ENCODE measurements at regions not wholly inside any gene's neighbourhood (a gene's known extent, or its start where the extent isn't known, plus 50 kb on each side); places are given as distances from the start of the nearest gene placed in this dataset.

GRCh38 chr6:77143659-77144447 is 319.4 kb downstream of the HTR1B start:
- Histone ChIP-seq H3K27me3 (ENCODE audit: insufficient read depth, poor library complexity, severe bottlenecking) (no peaks in the 10 kb centered on the region), H3K4me3 (ENCODE audit: severe bottlenecking) (no peak overlapping the region), H3K4me1 (ENCODE audit: insufficient read depth, poor library complexity, severe bottlenecking) (no peaks in the 10 kb centered on the region), H3K9me3 (ENCODE audit: severe bottlenecking) (no peaks in the 10 kb centered on the region), H3K36me3 (ENCODE audit: low read depth) (no peaks in the 10 kb centered on the region), H3K27ac (ENCODE audit: poor library complexity, severe bottlenecking) (no peak overlapping the region)
- DNase-seq (ENCODE audit: low spot score) (no peak), ATAC-seq (ENCODE audit: low read depth) (no peak)
- TF ChIP-seq CTCF (IDR thresholded peaks at IDR 0.05; ENCODE audit: poor library complexity, severe bottlenecking): no peak

GRCh38 chr6:77136086-77136485 is 327.2 kb downstream of the HTR1B start:
- TF ChIP-seq CTCF (IDR thresholded peaks at IDR 0.05; ENCODE audit: poor library complexity, severe bottlenecking): no peak
- H3K4me3 ChIP-seq (ENCODE audit: severe bottlenecking): no peak overlapping the region
- H3K36me3 ChIP-seq (ENCODE audit: low read depth): peaks cover 5% of the 10 kb centered on the region; the same call in 1 of the 2 replicates
- ATAC-seq (ENCODE audit: low read depth) (peak; percentile 95), DNase-seq (ENCODE audit: low spot score) (no peak)
- no peaks in the 10 kb centered on the region for H3K27me3 ChIP-seq (ENCODE audit: insufficient read depth, poor library complexity, severe bottlenecking)
- peak overlapping the region; percentile 48 for H3K27ac ChIP-seq (ENCODE audit: poor library complexity, severe bottlenecking)
- H3K9me3 ChIP-seq (ENCODE audit: severe bottlenecking): no peaks in the 10 kb centered on the region
- H3K4me1 ChIP-seq (ENCODE audit: insufficient read depth, poor library complexity, severe bottlenecking): peaks cover 22% of the 10 kb centered on the region

- H3K27ac ChIP-seq (ENCODE audit: poor library complexity, severe bottlenecking): no peak overlapping the region
- DNase-seq (ENCODE audit: low spot score) (no peak), ATAC-seq (ENCODE audit: low read depth) (no peak)
- no peaks in the 10 kb centered on the region for H3K9me3 ChIP-seq (ENCODE audit: severe bottlenecking)
- H3K36me3 ChIP-seq (ENCODE audit: low read depth): peaks cover 5% of the 10 kb centered on the region; the same call in 1 of the 2 replicates
- TF ChIP-seq CTCF (IDR thresholded peaks at IDR 0.05; ENCODE audit: poor library complexity, severe bottlenecking): no peak
- H3K4me3 ChIP-seq (ENCODE audit: severe bottlenecking): no peak overlapping the region
- H3K27me3 ChIP-seq (ENCODE audit: insufficient read depth, poor library complexity, severe bottlenecking): no peaks in the 10 kb centered on the region
- H3K4me1 ChIP-seq (ENCODE audit: insufficient read depth, poor library complexity, severe bottlenecking): peaks cover 22% of the 10 kb centered on the region
Measured at GRCh38 chr6:77133031-77133430, 330.3 kb downstream of the HTR1B start.

- H3K4me3 ChIP-seq (ENCODE audit: severe bottlenecking): no peak overlapping the region
- no peak for TF ChIP-seq CTCF (IDR thresholded peaks at IDR 0.05; ENCODE audit: poor library complexity, severe bottlenecking)
- no peak for ATAC-seq (ENCODE audit: low read depth)
Measured at GRCh38 chr6:77131426-77131825, 331.9 kb downstream of the HTR1B start.

GRCh38 chr6:77124604-77125003 is 338.7 kb downstream of the HTR1B start:
- ATAC-seq (ENCODE audit: low read depth) (peak; percentile 58; the same call in 2 of the 3 replicates), DNase-seq (ENCODE audit: low spot score) (no peak)
- no peaks in the 10 kb centered on the region for H3K4me1 ChIP-seq (ENCODE audit: insufficient read depth, poor library complexity, severe bottlenecking)
- no peak overlapping the region for H3K27ac ChIP-seq (ENCODE audit: poor library complexity, severe bottlenecking)
- no peaks in the 10 kb centered on the region for H3K9me3 ChIP-seq (ENCODE audit: severe bottlenecking)
- H3K36me3 ChIP-seq (ENCODE audit: low read depth): no peaks in the 10 kb centered on the region
- no peak overlapping the region for H3K4me3 ChIP-seq (ENCODE audit: severe bottlenecking)
- H3K27me3 ChIP-seq (ENCODE audit: insufficient read depth, poor library complexity, severe bottlenecking): no peaks in the 10 kb centered on the region
- TF ChIP-seq CTCF (IDR thresholded peaks at IDR 0.05; ENCODE audit: poor library complexity, severe bottlenecking): no peak

More at GRCh38 chr6:77131426-77131825, 331.9 kb downstream of the HTR1B start:
- Histone ChIP-seq H3K9me3 (ENCODE audit: severe bottlenecking) (no peaks in the 10 kb centered on the region), H3K36me3 (ENCODE audit: low read depth) (no peaks in the 10 kb centered on the region; the same call in 1 of the 2 replicates), H3K27me3 (ENCODE audit: insufficient read depth, poor library complexity, severe bottlenecking) (no peaks in the 10 kb centered on the region), H3K27ac (ENCODE audit: poor library complexity, severe bottlenecking) (no peak overlapping the region), H3K4me1 (ENCODE audit: insufficient read depth, poor library complexity, severe bottlenecking) (peaks cover 12% of the 10 kb centered on the region)
- no peak for DNase-seq (ENCODE audit: low spot score)

All from RWPE2 (cell line).